H1 (cell line): ENCODE measurements at regions not wholly inside any gene's neighbourhood (a gene's known extent, or its start where the extent isn't known, plus 50 kb on each side); places are given as distances from the start of the nearest gene placed in this dataset.
A peak's percentile ranks its signal among the peaks of the same experiment; 100 is the strongest.

Experiments used
- CTCF ChIA-PET: fragments of 300-600 bp; sonication (Branson Sonifier 250); formaldehyde crosslinking; loops from one replicate; lab custom pipeline; 2021; ENCODE audit not compliant: partially characterized antibody; lab: Charles Lee
- POLR2A ChIA-PET: fragments of 300-600 bp; sonication (Branson Sonifier 250); formaldehyde crosslinking; loops from one replicate; lab custom pipeline; 2021; ENCODE audit warnings: inconsistent platforms; ENCODE audit not compliant: partially characterized antibody; lab: Charles Lee
- DNase-seq, 2 experiments: peaks; one replicate each; pipeline versions ENCODE4 v3.0.0 to v3.0.0-alpha.2; 2010 to 2022; ENCODE audit warnings: low spot score in 2 of 2, low read depth in 1 of 2, mixed read lengths in 1 of 2
- FAIRE-seq: peaks from 2 replicates; lab custom pipeline; 2011; peaks lifted over from hg19 to GRCh38; lab: Jason Lieb, UNC
- H2AFZ ChIP-seq: 2 replicates; pipeline ENCODE4 v1.8.1; 2012; ENCODE audit warnings: low read length, inconsistent platforms
- H2AK5ac ChIP-seq: 2 replicates; pipeline ENCODE4 v1.6.1; 2013; ENCODE audit warnings: low read depth, low read length
- H2BK120ac ChIP-seq: replicated peaks from 2 replicates; pipeline ENCODE3; 2013; ENCODE audit warnings: low read depth, low read length, inconsistent platforms
- H2BK12ac ChIP-seq: 2 replicates; pipeline ENCODE4 v1.6.1; 2013; ENCODE audit warnings: low read depth, low read length
- H2BK15ac ChIP-seq: 2 replicates; pipeline ENCODE4 v1.6.1; 2013; ENCODE audit warnings: low read length
- H2BK20ac ChIP-seq: 2 replicates; pipeline ENCODE4 v1.6.1; 2013; ENCODE audit warnings: low read length
- H2BK5ac ChIP-seq: 2 replicates; pipeline ENCODE4 v1.6.1; 2013; ENCODE audit warnings: low read depth, low read length
- H3K14ac ChIP-seq: 2 replicates; pipeline ENCODE4 v1.6.1; 2013; ENCODE audit warnings: inconsistent platforms; ENCODE audit not compliant: insufficient read length
- H3K18ac ChIP-seq: 2 replicates; pipeline ENCODE4 v1.6.1; 2013; ENCODE audit warnings: low read length; ENCODE audit errors: extremely low read depth
- H3K23ac ChIP-seq: 2 replicates; pipeline ENCODE4 v1.6.1; 2013; ENCODE audit warnings: inconsistent platforms; ENCODE audit not compliant: insufficient read length
- H3K23me2 ChIP-seq: 2 replicates; pipeline ENCODE4 v1.6.1; 2013; ENCODE audit warnings: low read depth, low read length
- H3K27ac ChIP-seq: 2 replicates; pipeline ENCODE4 v1.6.1; 2011; ENCODE audit warnings: low read depth, low read length, inconsistent platforms
- H3K27me3 ChIP-seq, 4 experiments: replicated peaks in 1 of 4; 1 replicate in 1 of 4; 2 replicates in 3 of 4; pipeline versions ENCODE4 v1.6.1 to v1.8.1; 2011 to 2013; ENCODE audit warnings: low read length in 3 of 4, mild to moderate bottlenecking in 3 of 4, inconsistent platforms in 2 of 4, mixed read lengths in 2 of 4, moderate library complexity in 1 of 4; ENCODE audit not compliant: control insufficient read depth in 3 of 4, insufficient read depth in 3 of 4; ENCODE audit errors: extremely low read depth in 1 of 4
- H3K36me3 ChIP-seq, 4 experiments: 2 replicates each; pipeline versions ENCODE4 v1.6.1 to v1.8.1; 2011 to 2013; ENCODE audit warnings: mild to moderate bottlenecking in 4 of 4, low read length in 3 of 4, moderate library complexity in 2 of 4, control low read depth in 1 of 4, inconsistent platforms in 1 of 4; ENCODE audit not compliant: insufficient read depth in 4 of 4, control insufficient read depth in 2 of 4
- H3K4ac ChIP-seq: replicated peaks from 2 replicates; pipeline ENCODE3; 2013; ENCODE audit warnings: low read length, low read depth, mixed read lengths, inconsistent platforms; ENCODE audit not compliant: insufficient read length
- H3K4me1 ChIP-seq, 4 experiments: replicated peaks in 1 of 4; 1 replicate in 1 of 4; 2 replicates in 3 of 4; pipeline versions ENCODE4 v1.6.1 to v1.8.1; 2011 to 2013; ENCODE audit warnings: low read length in 3 of 4, inconsistent platforms in 2 of 4, mixed read lengths in 1 of 4; ENCODE audit not compliant: insufficient read depth in 4 of 4, control insufficient read depth in 3 of 4
- H3K4me2 ChIP-seq, 2 experiments: 2 replicates each; pipeline versions ENCODE4 v1.6.1 to v1.8.1; 2011 to 2013; ENCODE audit warnings: low read depth in 2 of 2, low read length in 2 of 2, control low read depth in 1 of 2, inconsistent platforms in 1 of 2, mild to moderate bottlenecking in 1 of 2; ENCODE audit not compliant: insufficient read depth in 1 of 2
- H3K4me3 ChIP-seq, 4 experiments: fragments of 200-600, 300-600 bp in 1 of 4; sonication (generic), shearing (Covaris generic), sonication (Bioruptor Twin) in 1 of 4; 2 replicates each; pipeline versions ENCODE4 v1.5.1 to v1.8.1; 2011 to 2016; ENCODE audit warnings: low read length in 4 of 4, low read depth in 3 of 4, control low read depth in 2 of 4, inconsistent platforms in 2 of 4, mild to moderate bottlenecking in 2 of 4, mixed read lengths in 1 of 4, moderate library complexity in 1 of 4; ENCODE audit not compliant: insufficient read depth in 2 of 4; ENCODE audit errors: extremely low read depth in 1 of 4
- H3K56ac ChIP-seq: replicated peaks from 2 replicates; pipeline ENCODE3; 2013; ENCODE audit warnings: low read depth, mild to moderate bottlenecking, mixed read lengths, low read length, inconsistent platforms; ENCODE audit not compliant: insufficient read length
- H3K79me1 ChIP-seq: 2 replicates; pipeline ENCODE4 v1.6.1; 2013; ENCODE audit warnings: low read depth, low read length, control low read depth
- H3K79me2 ChIP-seq, 2 experiments: 2 replicates each; pipeline versions ENCODE4 v1.6.1 to v1.8.1; 2012 to 2013; ENCODE audit warnings: low read length in 2 of 2, mild to moderate bottlenecking in 2 of 2, inconsistent platforms in 1 of 2; ENCODE audit not compliant: insufficient read depth in 2 of 2, control insufficient read depth in 1 of 2
- H3K9ac ChIP-seq, 4 experiments: replicated peaks in 1 of 4; 1 replicate in 1 of 4; 2 replicates in 3 of 4; pipeline versions ENCODE4 v1.6.1 to v1.8.1; 2011 to 2013; ENCODE audit warnings: low read depth in 3 of 4, low read length in 3 of 4, control low read depth in 2 of 4, mild to moderate bottlenecking in 2 of 4, moderate library complexity in 2 of 4, inconsistent platforms in 1 of 4; ENCODE audit errors: extremely low read depth in 1 of 4
- H3K9me3 ChIP-seq, 2 experiments: 2 replicates each; pipeline versions ENCODE4 v1.6.1 to v1.8.1; 2012 to 2013; ENCODE audit warnings: mild to moderate bottlenecking in 2 of 2, moderate library complexity in 2 of 2, control low read depth in 1 of 2, inconsistent platforms in 1 of 2, low read depth in 1 of 2, low read length in 1 of 2, mixed read lengths in 1 of 2; ENCODE audit not compliant: insufficient read depth in 2 of 2
- H4K20me1 ChIP-seq, 2 experiments: replicated peaks in 1 of 2; 2 replicates each; pipeline versions ENCODE3 to v1.8.1; 2011 to 2013; ENCODE audit warnings: inconsistent platforms in 2 of 2, low read length in 2 of 2, mild to moderate bottlenecking in 1 of 2; ENCODE audit not compliant: insufficient read depth in 2 of 2, control insufficient read depth in 1 of 2
- H4K5ac ChIP-seq: 2 replicates; pipeline ENCODE4 v1.6.1; 2013; ENCODE audit warnings: low read length, low read depth, mixed read lengths, inconsistent platforms; ENCODE audit not compliant: insufficient read length
- H4K8ac ChIP-seq: 2 replicates; pipeline ENCODE4 v1.8.0; 2013; ENCODE audit warnings: mild to moderate bottlenecking, moderate library complexity, low read length, inconsistent platforms; ENCODE audit not compliant: insufficient read depth; ENCODE audit errors: extremely low read depth
- H4K91ac ChIP-seq: replicated peaks from 2 replicates; pipeline ENCODE3; 2013; ENCODE audit warnings: low read length, mixed read lengths, inconsistent platforms; ENCODE audit not compliant: insufficient read length
- GTF2F1 ChIP-seq: IDR thresholded peaks from 2 replicates; pipeline ENCODE4 v1.6.1; 2012; ENCODE audit warnings: low read depth, low read length, improper control_type of control experiment, borderline replicate concordance
- JUN ChIP-seq: IDR thresholded peaks from 2 replicates; pipeline ENCODE4 v1.6.1; 2011; ENCODE audit warnings: low read depth, mild to moderate bottlenecking, improper control_type of control experiment, low read length
- PHF8 ChIP-seq: fragments of 200-600 bp; sonication (generic); conservative IDR thresholded peaks from 2 replicates; pipeline ENCODE4 v1.7.1; 2012; ENCODE audit warnings: low read depth, mild to moderate bottlenecking, inconsistent platforms, low read length, moderate library complexity
- WGBS, 2 experiments: shearing (Covaris generic) in 1 of 2; methylation state at CpG; one replicate each; pipeline versions ENCODE4 v1.1.6 to v1.1.7; 2013 to 2015; ENCODE audit warnings: low lambda C conversion rate in 2 of 2, mixed read lengths in 2 of 2, inconsistent platforms in 1 of 2, low coverage in 1 of 2, missing lambda C conversion rate in 1 of 2; ENCODE audit not compliant: insufficient replicate concordance in 2 of 2, insufficient coverage in 1 of 2, insufficient read length in 1 of 2; ENCODE audit errors: extremely low coverage in 1 of 2, missing lambda C conversion rate in 1 of 2; 5-methylcytosine and 5-hydroxymethylcytosine counted together
- TF ChIP-seq, protein P1 (sequence below): IDR thresholded peaks from 2 replicates; pipeline ENCODE4 v1.6.1; 2012; ENCODE audit warnings: inconsistent platforms
- TF ChIP-seq, protein P2 (sequence below), 3 experiments: IDR thresholded peaks; 1 replicate in 2 of 3; 2 replicates in 1 of 3; pipeline versions ENCODE4 v1.5.1 to v1.6.1; 2011; ENCODE audit warnings: low read length in 3 of 3, mild to moderate bottlenecking in 3 of 3, inconsistent platforms in 2 of 3, low read depth in 1 of 3, moderate library complexity in 1 of 3; ENCODE audit not compliant: insufficient read depth in 1 of 3; ENCODE audit errors: control extremely low read depth in 1 of 3
- TF ChIP-seq, protein P3 (sequence below): IDR thresholded peaks from 2 replicates; pipeline ENCODE4 v1.6.1; 2011; ENCODE audit warnings: low read depth, mild to moderate bottlenecking, low read length; ENCODE audit not compliant: insufficient read depth

DNA sequence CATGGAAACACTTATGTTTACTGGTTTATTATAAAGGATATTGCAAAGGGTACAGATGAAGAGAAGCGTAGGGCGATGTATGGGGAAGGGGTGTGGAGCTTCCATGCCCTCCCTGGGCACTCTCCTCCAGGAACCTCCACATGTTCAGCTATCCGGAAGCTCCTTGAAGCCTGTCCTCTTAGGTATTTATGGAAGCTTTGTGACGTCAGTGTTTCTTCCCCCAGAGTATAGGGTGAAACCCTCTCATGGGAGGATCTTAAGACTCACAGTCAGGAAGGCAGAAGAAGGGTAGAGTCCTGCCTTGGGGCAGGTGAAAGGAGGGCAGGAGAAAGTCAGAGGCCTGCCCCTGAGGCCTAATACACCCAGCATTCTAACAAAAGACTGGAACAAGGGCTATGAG is 61.3 kb upstream of the CREB1 start:
- Histone ChIP-seq H4K8ac (no peak overlapping the region), H3K14ac (no peak overlapping the region), H2AK5ac (no peak overlapping the region), H3K56ac (no peak overlapping the region), H3K4me3 (no peak overlapping the region), H3K18ac (no peak overlapping the region), H3K9ac (no peak overlapping the region), H3K23ac (no peak overlapping the region), H3K4me1 (peaks cover 0 to 8% (median 4%) of the 10 kb centered on the region in 4 experiments; a peak in 3 of 7 replicates), H2BK5ac (no peak overlapping the region), H3K4ac (no peak overlapping the region), H4K91ac (no peak overlapping the region), H2BK20ac (0 out of 2 replicates have a peak overlapping the region, but pooled peaks have one; percentile 75), H3K4me2 (no peak overlapping the region), H3K79me1 (no peaks in the 10 kb centered on the region), H3K27me3 (no peaks in the 10 kb centered on the region), H2BK12ac (no peak overlapping the region), H4K20me1 (no peaks in the 10 kb centered on the region), H3K36me3 (no peaks in the 10 kb centered on the region), H3K27ac (no peak overlapping the region), H3K23me2 (no peaks in the 10 kb centered on the region), H3K79me2 (no peaks in the 10 kb centered on the region), H2BK15ac (peak overlapping the region; percentile 24; the same call in 1 of the 2 replicates), H3K9me3 (no peaks in the 10 kb centered on the region), H2AFZ (no peak overlapping the region)
- CTCF ChIA-PET: interaction anchor here (0.6 to 2.6 kb wide), 5 partner anchors 127 to 668 kb away, joined by 3 to 10 read pairs (median 3); no protein-coding TSS in a partner anchor
- POLR2A ChIA-PET: interaction anchor here (1.0 kb wide), 1 partner anchor 134 kb away, joined by 3 read pairs; no protein-coding TSS in a partner anchor
- no peak for DNase-seq
- 90% methylated on average over 4 of the region's 4 CpGs; no CpG with 5 or more reads in 1 of the 2 experiments for WGBS, 2 experiments
- FAIRE-seq: no peak
- TF ChIP-seq, protein P1, sequence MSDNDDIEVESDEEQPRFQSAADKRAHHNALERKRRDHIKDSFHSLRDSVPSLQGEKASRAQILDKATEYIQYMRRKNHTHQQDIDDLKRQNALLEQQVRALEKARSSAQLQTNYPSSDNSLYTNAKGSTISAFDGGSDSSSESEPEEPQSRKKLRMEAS: no peak
- TF ChIP-seq JUN (no peak), GTF2F1 (no peak), PHF8 (no peak)
- TF ChIP-seq, protein P2, sequence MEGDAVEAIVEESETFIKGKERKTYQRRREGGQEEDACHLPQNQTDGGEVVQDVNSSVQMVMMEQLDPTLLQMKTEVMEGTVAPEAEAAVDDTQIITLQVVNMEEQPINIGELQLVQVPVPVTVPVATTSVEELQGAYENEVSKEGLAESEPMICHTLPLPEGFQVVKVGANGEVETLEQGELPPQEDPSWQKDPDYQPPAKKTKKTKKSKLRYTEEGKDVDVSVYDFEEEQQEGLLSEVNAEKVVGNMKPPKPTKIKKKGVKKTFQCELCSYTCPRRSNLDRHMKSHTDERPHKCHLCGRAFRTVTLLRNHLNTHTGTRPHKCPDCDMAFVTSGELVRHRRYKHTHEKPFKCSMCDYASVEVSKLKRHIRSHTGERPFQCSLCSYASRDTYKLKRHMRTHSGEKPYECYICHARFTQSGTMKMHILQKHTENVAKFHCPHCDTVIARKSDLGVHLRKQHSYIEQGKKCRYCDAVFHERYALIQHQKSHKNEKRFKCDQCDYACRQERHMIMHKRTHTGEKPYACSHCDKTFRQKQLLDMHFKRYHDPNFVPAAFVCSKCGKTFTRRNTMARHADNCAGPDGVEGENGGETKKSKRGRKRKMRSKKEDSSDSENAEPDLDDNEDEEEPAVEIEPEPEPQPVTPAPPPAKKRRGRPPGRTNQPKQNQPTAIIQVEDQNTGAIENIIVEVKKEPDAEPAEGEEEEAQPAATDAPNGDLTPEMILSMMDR (IDR thresholded peaks at IDR 0.05; ENCODE audit: control extremely low read depth in 1 of 3, insufficient read depth in 1 of 3, low read depth in 1 of 3, low read length in 3 of 3): no peak
- TF ChIP-seq, protein P3, sequence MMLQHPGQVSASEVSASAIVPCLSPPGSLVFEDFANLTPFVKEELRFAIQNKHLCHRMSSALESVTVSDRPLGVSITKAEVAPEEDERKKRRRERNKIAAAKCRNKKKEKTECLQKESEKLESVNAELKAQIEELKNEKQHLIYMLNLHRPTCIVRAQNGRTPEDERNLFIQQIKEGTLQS: no peak
- TF ChIP-seq, all 59 proteins: peak for 0
- Histone ChIP-seq H2BK120ac (no peak overlapping the region), H4K5ac (no peak overlapping the region)
